Psoas muscle (tissue), 7 donors: ENCODE measurements at regions not wholly inside any gene's neighbourhood (a gene's known extent, or its start where the extent isn't known, plus 50 kb on each side); places are given as distances from the start of the nearest gene placed in this dataset.

Experiments used
- ATAC-seq, 4 donors: fragments of 200-7000 bp; cut with Tn5 transposase; one replicate each; pipeline ENCODE4 v1.9.1; 2020; ENCODE audit warnings: moderate library complexity in 3 of 4, mild to moderate bottlenecking in 2 of 4
- DNase-seq, 2 donors: peaks; one replicate each; pipeline ENCODE4 v3.0.0-alpha.2; 2020
- H3K27ac ChIP-seq: fragments of 200-600 bp; one replicate; pipeline ENCODE4 v1.8.0; 2022
- H3K27me3 ChIP-seq, 3 donors: fragments of 200-600 bp in 1 of 3; one replicate each; pipeline versions ENCODE4 v1.6.1 to v1.8.0; 2013 to 2022; ENCODE audit warnings: low read length in 2 of 3, mild to moderate bottlenecking in 2 of 3, moderate library complexity in 1 of 3; ENCODE audit not compliant: insufficient read depth in 3 of 3
- H3K36me3 ChIP-seq, 2 donors: fragments of 200-600 bp in 1 of 2; one replicate each; pipeline versions ENCODE4 v1.6.1 to v1.8.0; 2013 to 2022; ENCODE audit warnings: low read depth in 1 of 2, mild to moderate bottlenecking in 1 of 2, moderate library complexity in 1 of 2; ENCODE audit not compliant: insufficient read depth in 1 of 2
- H3K4me1 ChIP-seq: fragments of 200-600 bp; one replicate; pipeline ENCODE4 v1.8.0; 2022
- H3K4me3 ChIP-seq: fragments of 200-600 bp; one replicate; pipeline ENCODE4 v1.8.0; 2022; ENCODE audit warnings: mild to moderate bottlenecking
- H3K9me3 ChIP-seq: fragments of 200-600 bp; one replicate; pipeline ENCODE4 v1.8.0; 2022
- CTCF ChIP-seq: fragments of 200-600 bp; IDR thresholded peaks from one replicate; pipeline ENCODE4 v1.8.0; 2022; ENCODE audit warnings: antibody characterized with exemption
- WGBS, 3 donors: extraction: QIAGEN DNeasy Blood & Tissue Kit; methylation state at CpG; one replicate each; pipeline versions ENCODE4 v1.1.6 to v1.1.7; 2013; 5-methylcytosine and 5-hydroxymethylcytosine counted together
- intact Hi-C, 2 donors: fragments of 100-400 bp; cut with DNase I; formaldehyde crosslinking; loops; one replicate each; pipeline versions ENCODE4 v1.11.0 to v1.14.2; 2022
- donor health status: healthy with polysubstance abuse.
- donor health status: DM: no; HTN: no; CAD: no; lungs with moderate emphysema.
- donor health status: Bipolar disorder and iron deficiency.
- donor health status: healthy.
- donor health status: DM: yes; HTN: yes; CAD: no.
- donor health status: DM: no; HTN: no; CAD: no.
- donor health status: DM: yes; HTN: yes; CAD: no.

- 89 to 93% (median 91%) methylated on average over 4 of the region's 4 CpGs for WGBS, 3 donors
- intact Hi-C loops, result no loop called here
Measured at GRCh38 chr5:116686438-116686837, 111.8 kb upstream of the SEMA6A start.

GRCh38 chr5:116685931-116686330 is 111.3 kb upstream of the SEMA6A start:
- Histone ChIP-seq H3K27ac (no peak overlapping the region), H3K36me3 (no peaks in the 10 kb centered on the region), H3K27me3 (no peaks in the 10 kb centered on the region), H3K4me1 (no peaks in the 10 kb centered on the region), H3K9me3 (no peaks in the 10 kb centered on the region), H3K4me3 (no peak overlapping the region)
- 88 to 94% (median 91%) methylated on average over 9 of the region's 9 CpGs for WGBS, 3 donors
- DNase-seq (no peak), ATAC-seq (no peak)
- intact Hi-C loops, result no loop called here
- no peak for TF ChIP-seq CTCF

More at GRCh38 chr5:116686438-116686837, 111.8 kb upstream of the SEMA6A start:
- H3K27ac ChIP-seq, result no peak overlapping the region
- H3K4me3 ChIP-seq, result no peak overlapping the region
- H3K36me3 ChIP-seq, result no peaks in the 10 kb centered on the region
- ATAC-seq, result no peak
- TF ChIP-seq CTCF, result no peak
- no peaks in the 10 kb centered on the region for H3K4me1 ChIP-seq
- H3K27me3 ChIP-seq, result no peaks in the 10 kb centered on the region
- DNase-seq, result no peak
- H3K9me3 ChIP-seq, result no peaks in the 10 kb centered on the region

GRCh38 chr5:116685069-116685468 is 110.4 kb upstream of the SEMA6A start:
- 92 to 96% (median 93%) methylated on average over 6 of the region's 6 CpGs for WGBS, 3 donors

GRCh38 chr5:116681334-116682013 is 106.9 kb upstream of the SEMA6A start:
- Histone ChIP-seq H3K36me3 (no peaks in the 10 kb centered on the region), H3K4me1 (no peaks in the 10 kb centered on the region), H3K9me3 (no peaks in the 10 kb centered on the region), H3K27me3 (no peaks in the 10 kb centered on the region), H3K27ac (no peak overlapping the region), H3K4me3 (no peak overlapping the region)
- intact Hi-C loops, result no loop called here
- 58 to 72% (median 70%) methylated on average over 7 of the region's 7 CpGs for WGBS, 3 donors
- ATAC-seq (no peak), DNase-seq (no peak)
- no peak for TF ChIP-seq CTCF

More at GRCh38 chr5:116685069-116685468, 110.4 kb upstream of the SEMA6A start:
- intact Hi-C loops, result no loop called here
- Histone ChIP-seq H3K4me1 (no peaks in the 10 kb centered on the region), H3K27ac (no peak overlapping the region), H3K9me3 (no peaks in the 10 kb centered on the region), H3K27me3 (no peaks in the 10 kb centered on the region), H3K4me3 (no peak overlapping the region), H3K36me3 (no peaks in the 10 kb centered on the region)
- DNase-seq (no peak), ATAC-seq (no peak)
- TF ChIP-seq CTCF, result no peak

GRCh38 chr5:116675626-116675910 is 100.9 kb upstream of the SEMA6A start:
- no peak for ATAC-seq

More at GRCh38 chr5:116675626-116675910, 100.9 kb upstream of the SEMA6A start:
- TF ChIP-seq CTCF, result no peak
- no peaks in the 10 kb centered on the region for H3K27me3 ChIP-seq
- H3K36me3 ChIP-seq, result no peaks in the 10 kb centered on the region
- no peaks in the 10 kb centered on the region for H3K4me1 ChIP-seq
- intact Hi-C loops, result no loop called here
- no peak for DNase-seq
- 87 to 97% (median 89%) methylated on average over 4 of the region's 4 CpGs for WGBS, 3 donors
- no peaks in the 10 kb centered on the region for H3K9me3 ChIP-seq
- no peak overlapping the region for H3K27ac ChIP-seq
- H3K4me3 ChIP-seq, result no peak overlapping the region
